Mucosa of descending colon (tissue), 3 donors: ENCODE measurements at regions not wholly inside any gene's neighbourhood (a gene's known extent, or its start where the extent isn't known, plus 50 kb on each side); places are given as distances from the start of the nearest gene placed in this dataset.

ENCODE experiments used
- ATAC-seq: fragments of 200-7000 bp; cut with Tn5 transposase; one replicate; pipeline ENCODE4 v1.9.1; 2020; ENCODE audit warnings: mild to moderate bottlenecking, moderate library complexity
- DNase-seq, 3 donors: peaks; one replicate each; pipeline ENCODE4 v3.0.0-alpha.2; 2020
- H3K36me3 ChIP-seq: fragments of 200-600 bp; one replicate; pipeline ENCODE4 v1.8.0; 2021; ENCODE audit warnings: low read depth, mild to moderate bottlenecking
- H3K4me1 ChIP-seq: fragments of 200-600 bp; one replicate; pipeline ENCODE4 v1.8.0; 2021; ENCODE audit warnings: low read depth, mild to moderate bottlenecking
- H3K4me3 ChIP-seq: fragments of 200-600 bp; one replicate; pipeline ENCODE4 v1.8.0; 2021; ENCODE audit warnings: mild to moderate bottlenecking
- H3K9me3 ChIP-seq: fragments of 200-600 bp; one replicate; pipeline ENCODE4 v1.8.0; 2021; ENCODE audit warnings: mild to moderate bottlenecking
- intact Hi-C, 2 donors: fragments of 100-400 bp; cut with DNase I in 1 of 2; cut with micrococcal nuclease in 1 of 2; formaldehyde crosslinking; loops; one replicate each; pipeline versions ENCODE4 v1.11.0 to v1.11.1; 2022; cut with DNase I, micrococcal nuclease
- TF ChIP-seq, protein P1 (sequence below): fragments of 200-600 bp; IDR thresholded peaks from one replicate; pipeline ENCODE4 v1.8.0; 2022; ENCODE audit warnings: antibody characterized with exemption, mild to moderate bottlenecking
- donor health status: DM: no; HTN: no; CAD: no; lungs with moderate emphysema.
- donor health status: DM: no; HTN: no; CAD: no.
- donor health status: DM: no; HTN: yes; CAD: no.

DNA sequence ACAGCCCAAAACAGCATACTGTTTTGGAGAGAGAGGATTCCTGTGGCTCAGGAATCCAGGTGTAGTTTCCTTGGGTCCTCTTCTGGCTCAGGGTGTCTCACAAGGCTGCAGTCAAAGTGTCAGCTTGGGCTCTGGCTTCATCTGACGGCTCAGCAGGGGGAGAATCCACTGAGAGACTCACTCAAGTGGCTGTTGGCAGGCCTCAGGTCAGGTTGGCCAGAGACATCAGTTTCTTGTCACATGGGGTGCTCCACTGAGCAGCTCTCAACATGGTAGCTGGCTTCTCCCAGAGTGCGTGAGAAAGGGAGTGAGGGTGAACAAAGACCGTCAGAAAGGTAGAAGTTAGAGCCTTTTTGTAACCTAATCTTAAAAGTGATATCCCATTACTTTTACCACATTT lies 168.4 kb downstream of the SOCS6 start:
- intact Hi-C loops = no loop called here
- no peak for ATAC-seq
- H3K4me1 ChIP-seq = no peaks in the 10 kb centered on the region
- no peaks in the 10 kb centered on the region for H3K36me3 ChIP-seq
- TF ChIP-seq, protein P1, sequence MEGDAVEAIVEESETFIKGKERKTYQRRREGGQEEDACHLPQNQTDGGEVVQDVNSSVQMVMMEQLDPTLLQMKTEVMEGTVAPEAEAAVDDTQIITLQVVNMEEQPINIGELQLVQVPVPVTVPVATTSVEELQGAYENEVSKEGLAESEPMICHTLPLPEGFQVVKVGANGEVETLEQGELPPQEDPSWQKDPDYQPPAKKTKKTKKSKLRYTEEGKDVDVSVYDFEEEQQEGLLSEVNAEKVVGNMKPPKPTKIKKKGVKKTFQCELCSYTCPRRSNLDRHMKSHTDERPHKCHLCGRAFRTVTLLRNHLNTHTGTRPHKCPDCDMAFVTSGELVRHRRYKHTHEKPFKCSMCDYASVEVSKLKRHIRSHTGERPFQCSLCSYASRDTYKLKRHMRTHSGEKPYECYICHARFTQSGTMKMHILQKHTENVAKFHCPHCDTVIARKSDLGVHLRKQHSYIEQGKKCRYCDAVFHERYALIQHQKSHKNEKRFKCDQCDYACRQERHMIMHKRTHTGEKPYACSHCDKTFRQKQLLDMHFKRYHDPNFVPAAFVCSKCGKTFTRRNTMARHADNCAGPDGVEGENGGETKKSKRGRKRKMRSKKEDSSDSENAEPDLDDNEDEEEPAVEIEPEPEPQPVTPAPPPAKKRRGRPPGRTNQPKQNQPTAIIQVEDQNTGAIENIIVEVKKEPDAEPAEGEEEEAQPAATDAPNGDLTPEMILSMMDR = no peak
- no peak overlapping the region for H3K4me3 ChIP-seq
- H3K9me3 ChIP-seq = no peaks in the 10 kb centered on the region
- DNase-seq = no peak

DNA sequence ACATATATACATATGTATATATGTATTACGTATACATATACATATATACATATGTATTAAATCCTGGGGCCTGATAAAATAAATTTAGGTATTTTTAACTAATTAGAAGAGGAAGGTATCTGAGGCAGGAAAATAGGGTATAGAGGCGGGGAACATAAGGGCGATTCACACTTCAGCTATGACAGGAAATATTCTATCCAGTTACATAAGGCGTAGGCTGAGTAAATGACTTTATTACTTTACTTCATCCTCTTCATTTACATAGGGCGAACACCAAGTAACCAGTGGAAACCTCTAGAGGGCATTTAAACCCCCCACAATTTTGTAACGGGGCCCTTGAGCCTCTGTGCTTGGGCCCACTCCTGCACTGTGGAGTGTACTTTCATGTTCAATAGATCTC lies 167.5 kb downstream of the SOCS6 start:
- peak; percentile 53 for ATAC-seq
- no peak for DNase-seq
- Histone ChIP-seq H3K9me3 (no peaks in the 10 kb centered on the region), H3K36me3 (no peaks in the 10 kb centered on the region), H3K4me1 (no peaks in the 10 kb centered on the region), H3K4me3 (no peak overlapping the region)
- intact Hi-C loops = no loop called here
- TF ChIP-seq, protein P1 = no peak

DNA sequence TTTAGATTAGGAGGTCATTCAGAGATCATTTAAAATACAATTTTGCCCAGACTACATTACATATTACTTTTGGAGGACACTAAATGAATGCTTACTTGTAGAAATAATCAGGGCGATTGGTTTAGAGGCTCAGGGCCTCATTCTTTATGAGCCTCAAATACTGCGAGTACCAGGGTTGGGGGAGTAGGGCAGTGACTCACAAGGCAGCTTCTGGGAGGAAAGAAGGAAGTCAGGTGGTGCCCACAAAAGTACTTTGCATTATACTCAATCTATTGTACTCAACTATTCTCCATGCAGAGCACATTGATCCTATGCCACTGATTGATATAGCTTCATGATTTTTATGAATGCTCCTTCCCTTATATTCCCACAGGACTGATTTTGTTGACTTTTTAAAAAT lies 166.9 kb downstream of the SOCS6 start:
- H3K9me3 ChIP-seq = no peaks in the 10 kb centered on the region
- H3K4me1 ChIP-seq = no peaks in the 10 kb centered on the region
- TF ChIP-seq, protein P1 = no peak
- intact Hi-C loops = no loop called here
- no peak overlapping the region for H3K4me3 ChIP-seq
- DNase-seq = no peak
- H3K36me3 ChIP-seq = no peaks in the 10 kb centered on the region
- ATAC-seq = no peak

DNA sequence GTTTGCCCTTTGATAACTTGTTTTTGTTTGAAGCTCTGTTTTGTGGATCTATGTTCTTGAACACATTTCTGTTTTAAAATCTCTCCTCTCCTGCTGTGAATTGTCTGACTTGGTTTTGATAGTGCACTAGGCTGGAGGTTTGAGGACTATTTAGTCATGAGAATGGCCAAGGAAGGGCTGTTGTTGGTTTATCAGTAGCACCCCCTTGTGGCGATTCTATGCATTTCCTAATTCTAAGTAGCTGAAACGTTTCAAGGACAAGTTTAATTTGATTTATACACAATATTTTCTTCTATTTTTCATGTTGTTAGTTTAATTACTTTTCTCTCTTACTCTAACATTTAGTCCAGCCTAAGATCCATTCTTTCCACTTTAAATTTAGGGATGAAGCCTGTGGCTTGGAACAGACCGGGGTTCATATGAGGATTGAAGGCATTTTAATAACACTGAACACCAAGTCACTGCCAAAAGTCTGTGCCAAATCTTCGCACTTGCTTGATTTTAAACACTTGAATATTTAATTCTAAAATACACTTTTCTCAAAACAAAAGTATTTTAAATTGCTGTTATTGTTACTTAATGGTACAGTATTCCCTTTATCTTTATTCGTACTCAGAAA lies 166.0 kb downstream of the SOCS6 start:
- Histone ChIP-seq H3K4me3 (no peak overlapping the region), H3K9me3 (no peaks in the 10 kb centered on the region), H3K4me1 (no peaks in the 10 kb centered on the region), H3K36me3 (no peaks in the 10 kb centered on the region)
- TF ChIP-seq, protein P1 = peak; percentile 19
- ATAC-seq = peak; percentile 86
- intact Hi-C loops = loop anchor here in 1 of 2 donors (5.0 kb wide), 1 partner anchor 258 kb away; no protein-coding TSS in a partner anchor
- DNase-seq = peak in 1 of 3 donors; percentile 75

DNA sequence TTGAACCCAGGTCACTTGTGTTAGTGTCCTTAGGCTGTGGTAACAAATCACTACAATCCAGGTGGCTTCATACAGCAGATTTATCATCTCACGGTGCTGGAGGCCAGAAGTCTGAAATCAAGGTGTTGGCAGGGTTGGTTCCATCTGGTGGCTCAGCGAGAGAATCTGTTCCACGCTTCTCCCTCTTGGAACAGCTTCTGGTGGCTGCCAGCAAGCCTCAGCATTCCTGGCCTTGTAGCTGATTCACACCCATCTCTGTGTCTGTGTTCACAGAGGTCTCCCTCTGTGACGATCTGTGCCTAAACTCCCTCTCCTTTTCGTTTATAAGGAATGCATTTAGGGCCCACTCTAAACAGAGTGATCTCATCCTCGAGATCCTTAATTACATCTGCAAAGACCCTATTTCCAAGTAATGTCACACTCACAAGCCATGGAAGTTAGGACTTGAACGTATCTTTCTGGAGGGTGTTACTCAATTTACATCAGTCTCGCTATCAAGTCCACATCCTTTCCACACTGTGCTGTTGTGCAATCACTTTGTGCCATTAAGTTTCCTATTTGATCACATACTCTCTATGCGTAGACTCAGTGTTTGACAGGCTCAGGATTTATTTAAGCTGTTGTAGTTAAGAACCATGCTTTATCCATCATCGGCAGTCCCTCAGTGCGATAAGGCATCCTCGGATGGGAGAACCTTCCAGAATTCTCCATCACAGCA lies 164.4 kb downstream of the SOCS6 start:
- Histone ChIP-seq H3K9me3 (no peaks in the 10 kb centered on the region), H3K4me3 (no peak overlapping the region), H3K4me1 (no peaks in the 10 kb centered on the region), H3K36me3 (no peaks in the 10 kb centered on the region)
- no peak for ATAC-seq
- intact Hi-C loops = loop anchor here in 1 of 2 donors (5.0 kb wide), 1 partner anchor 256 kb away; no protein-coding TSS in a partner anchor
- DNase-seq = no peak
- TF ChIP-seq, protein P1 = no peak
